T-cell (primary cell): ENCODE measurements at regions not wholly inside any gene's neighbourhood (a gene's known extent, or its start where the extent isn't known, plus 50 kb on each side); places are given as distances from the start of the nearest gene placed in this dataset.

Experiments used
- ATAC-seq, 4 experiments: fragments of 200-7000 bp in 3 of 4; fragments of 150-1000 bp in 1 of 4; cut with Tn5 transposase; replicated peaks in 1 of 4; 1 replicate in 3 of 4; 2 replicates in 1 of 4; pipeline ENCODE4 v1.10.0; 2021; ENCODE audit warnings: moderate library complexity in 3 of 4, mild to moderate bottlenecking in 2 of 4, moderate number of reproducible peaks in 1 of 4
- CTCF ChIA-PET, 2 donors: fragments of 300-600 bp; sonication (Branson Sonifier 250); formaldehyde crosslinking; loops; one replicate each; lab custom pipeline; 2022; ENCODE audit warnings: antibody characterized with exemption in 2 of 2; lab: Charles Lee
- POLR2A ChIA-PET, 2 donors: fragments of 300-600 bp; sonication (Branson Sonifier 250); formaldehyde crosslinking; loops; one replicate each; lab custom pipeline; 2022; ENCODE audit warnings: antibody characterized with exemption in 2 of 2; lab: Charles Lee
- DNase-seq, 35 experiments: peaks; one replicate each; pipeline versions ENCODE4 v3.0.0 to v3.0.0-alpha.2; 2013 to 2023
- H3K27ac ChIP-seq: one replicate; pipeline ENCODE4 v1.5.1; 2013; ENCODE audit warnings: low read length
- H3K27me3 ChIP-seq, 2 experiments: replicated peaks in 1 of 2; 1 replicate in 1 of 2; 2 replicates in 1 of 2; pipeline versions ENCODE4 v1.6.1 to v1.7.0; 2013; ENCODE audit warnings: low read length in 1 of 2, mixed read lengths in 1 of 2; ENCODE audit not compliant: control insufficient read depth in 2 of 2, insufficient read depth in 2 of 2; ENCODE audit errors: extremely low read depth in 1 of 2
- H3K36me3 ChIP-seq, 2 donors: 1 replicate in 1 of 2; 2 replicates in 1 of 2; pipeline versions ENCODE4 v1.6.1 to v1.7.0; 2013; ENCODE audit warnings: low read length in 1 of 2; ENCODE audit not compliant: control insufficient read depth in 2 of 2, insufficient read depth in 1 of 2; ENCODE audit errors: extremely low read depth in 1 of 2
- H3K4me1 ChIP-seq, 2 experiments: 1 replicate in 1 of 2; 2 replicates in 1 of 2; pipeline versions ENCODE4 v1.6.1 to v1.7.0; 2013; ENCODE audit warnings: low read length in 2 of 2, mixed read lengths in 1 of 2; ENCODE audit not compliant: insufficient read depth in 2 of 2, control insufficient read depth in 1 of 2; ENCODE audit errors: extremely low read depth in 1 of 2
- H3K4me3 ChIP-seq, 2 donors: 1 replicate in 1 of 2; 2 replicates in 1 of 2; pipeline versions ENCODE4 v1.5.1 to v1.7.0; 2013; ENCODE audit warnings: mild to moderate bottlenecking in 2 of 2, low read length in 1 of 2, moderate library complexity in 1 of 2; ENCODE audit not compliant: control insufficient read depth in 1 of 2; ENCODE audit errors: extremely low read depth in 1 of 2
- H3K9me3 ChIP-seq: 2 replicates; pipeline ENCODE4 v1.7.0; 2013
- H3K27ac Mint-ChIP-seq, 2 donors: one replicate each; pipeline ENCODE4 v1.8.0; 2020 to 2021; ENCODE audit warnings: mild to moderate bottlenecking in 2 of 2, mixed read lengths in 2 of 2
- H3K27me3 Mint-ChIP-seq, 2 donors: one replicate each; pipeline ENCODE4 v1.8.0; 2021 to 2022; ENCODE audit warnings: mixed read lengths in 2 of 2
- H3K36me3 Mint-ChIP-seq: one replicate; pipeline ENCODE4 v1.8.0; 2021; ENCODE audit warnings: mixed read lengths
- H3K4me1 Mint-ChIP-seq, 3 donors: one replicate each; pipeline ENCODE4 v1.8.0; 2020 to 2022; ENCODE audit warnings: mixed read lengths in 3 of 3, mild to moderate bottlenecking in 1 of 3
- H3K4me3 Mint-ChIP-seq, 3 donors: one replicate each; pipeline ENCODE4 v1.8.0; 2020 to 2022; ENCODE audit warnings: mild to moderate bottlenecking in 3 of 3, mixed read lengths in 3 of 3, moderate library complexity in 3 of 3
- H3K9me3 Mint-ChIP-seq, 3 donors: one replicate each; pipeline ENCODE4 v1.8.0; 2020 to 2022; ENCODE audit warnings: mixed read lengths in 3 of 3
- WGBS: methylation state at CpG from one replicate; pipeline ENCODE4 v1.1.5; 2013; ENCODE audit warnings: missing lambda C conversion rate; ENCODE audit not compliant: insufficient coverage; 5-methylcytosine and 5-hydroxymethylcytosine counted together

DNA sequence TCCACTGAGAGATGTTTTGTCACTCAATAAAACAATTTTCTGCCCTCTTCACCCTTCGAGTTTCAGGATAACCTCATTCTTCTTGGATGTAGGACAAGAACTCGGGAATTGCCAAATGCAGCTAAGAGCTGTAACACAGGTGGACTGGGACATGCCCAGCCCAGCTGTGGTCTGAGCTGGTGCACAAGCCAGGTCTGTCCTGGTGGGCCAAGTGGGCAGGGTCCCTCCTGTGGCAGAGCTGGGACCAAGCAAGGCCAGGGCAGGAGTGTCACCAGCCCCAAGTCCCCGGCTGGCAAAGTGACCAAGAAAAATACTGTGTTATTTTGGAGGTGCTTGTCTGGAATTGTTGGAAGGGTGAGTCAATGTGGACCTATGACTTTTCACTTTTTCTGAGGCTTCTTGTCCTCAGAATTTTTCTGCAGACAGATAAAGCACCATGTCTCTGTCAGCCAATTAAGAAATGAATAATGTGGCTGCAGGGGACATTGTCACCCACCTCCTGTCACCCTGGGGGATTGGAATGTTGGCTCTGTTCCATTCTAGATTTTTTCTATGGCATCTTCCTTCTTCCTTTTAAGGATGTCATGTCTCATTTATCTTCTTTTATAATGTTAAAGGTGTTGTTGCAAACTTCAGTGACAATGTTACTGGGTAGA is 645.2 kb upstream of the EPHA6 start:
- POLR2A ChIA-PET = no interaction called here

DNA sequence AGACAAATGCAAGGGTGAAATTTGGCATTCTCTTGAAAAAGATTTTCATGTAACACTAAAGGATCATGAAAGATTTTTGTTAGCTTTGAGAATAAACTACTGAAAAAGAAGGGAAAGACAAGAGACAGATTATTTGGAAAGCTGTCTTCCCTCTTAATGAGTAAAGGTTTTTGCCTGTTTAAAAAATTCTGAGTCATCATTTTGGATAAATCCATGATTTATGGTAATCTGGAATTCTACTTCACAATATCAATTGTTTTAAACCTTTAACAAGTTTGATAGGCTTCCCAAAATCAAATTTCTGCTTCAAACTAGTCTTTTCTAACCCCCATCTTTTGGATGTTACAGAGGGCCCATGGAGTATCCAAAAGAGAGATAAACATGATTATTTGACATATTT is 641.5 kb upstream of the EPHA6 start:
- Histone ChIP-seq H3K36me3 (no peaks in the 10 kb centered on the region), H3K9me3 (peaks cover 5% of the 10 kb centered on the region), H3K4me3 (no peak overlapping the region), H3K4me1 (no peaks in the 10 kb centered on the region), H3K27ac (no peak overlapping the region), H3K27me3 (no peaks in the 10 kb centered on the region)
- CTCF ChIA-PET = interaction anchor here in 1 of 2 donors (0.6 kb wide), 1 partner anchor 212 kb away, joined by 3 read pairs; no protein-coding TSS in a partner anchor
- no peak overlapping the region for H3K4me3 Mint-ChIP-seq
- no peaks in the 10 kb centered on the region for H3K36me3 Mint-ChIP-seq
- H3K27me3 Mint-ChIP-seq = no peaks in the 10 kb centered on the region
- peaks cover 0 to 20% (median 14%) of the 10 kb centered on the region in 3 donors for H3K9me3 Mint-ChIP-seq
- H3K27ac Mint-ChIP-seq = no peak overlapping the region
- ATAC-seq (no peak), DNase-seq (no peak)
- POLR2A ChIA-PET = interaction anchor here in 1 of 2 donors (0.5 kb wide), 1 partner anchor 30 kb away, joined by 3 read pairs; no protein-coding TSS in a partner anchor
- H3K4me1 Mint-ChIP-seq = no peaks in the 10 kb centered on the region

More for the DNA sequence above, 645.2 kb upstream of the EPHA6 start:
- Mint-ChIP-seq H3K27ac (no peak overlapping the region), H3K4me3 (no peak overlapping the region), H3K9me3 (peaks cover 0 to 8% (median 6%) of the 10 kb centered on the region in 3 donors), H3K27me3 (no peaks in the 10 kb centered on the region), H3K4me1 (no peaks in the 10 kb centered on the region), H3K36me3 (no peaks in the 10 kb centered on the region)
- 62% methylated on average over 3 of the region's 3 CpGs for WGBS
- Histone ChIP-seq H3K4me1 (no peaks in the 10 kb centered on the region), H3K9me3 (peaks cover 5% of the 10 kb centered on the region), H3K4me3 (no peak overlapping the region), H3K36me3 (no peaks in the 10 kb centered on the region), H3K27ac (no peak overlapping the region), H3K27me3 (no peaks in the 10 kb centered on the region)
- no peak for ATAC-seq
- DNase-seq = no peak
- CTCF ChIA-PET = no interaction called here

DNA sequence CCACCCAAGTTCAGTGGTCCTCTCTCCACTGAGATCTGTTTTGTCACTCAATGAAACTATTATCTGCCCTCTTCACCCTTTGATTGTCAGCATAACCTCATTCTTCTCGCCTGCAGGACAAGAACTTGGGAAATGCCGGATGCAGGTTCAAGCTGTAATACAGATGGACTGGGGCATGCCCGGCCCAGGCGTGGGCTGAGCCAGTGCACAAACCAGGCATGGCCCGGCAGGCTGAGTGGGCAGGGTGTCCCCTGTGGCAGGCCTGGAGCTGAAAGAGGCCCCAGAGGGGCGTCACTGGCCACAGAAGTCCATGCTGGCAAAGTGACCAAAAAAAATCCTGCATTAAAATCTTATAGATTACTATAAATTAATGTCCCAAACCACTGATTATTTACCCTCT is 638.9 kb upstream of the EPHA6 start:
- H3K36me3 ChIP-seq = no peaks in the 10 kb centered on the region
- Mint-ChIP-seq H3K4me3 (no peak overlapping the region), H3K9me3 (peaks cover 0 to 25% (median 11%) of the 10 kb centered on the region in 3 donors), H3K36me3 (no peaks in the 10 kb centered on the region), H3K27ac (no peak overlapping the region), H3K27me3 (no peaks in the 10 kb centered on the region), H3K4me1 (no peaks in the 10 kb centered on the region)
- no peak overlapping the region for H3K27ac ChIP-seq
- ChIA-PET CTCF (no interaction called here), POLR2A (no interaction called here)
- 88% methylated on average over 4 of the region's 6 CpGs for WGBS
- H3K27me3 ChIP-seq = no peaks in the 10 kb centered on the region
- no peak for ATAC-seq
- peaks cover 3% of the 10 kb centered on the region for H3K9me3 ChIP-seq
- H3K4me1 ChIP-seq = no peaks in the 10 kb centered on the region
- DNase-seq = no peak
- no peak overlapping the region for H3K4me3 ChIP-seq

DNA sequence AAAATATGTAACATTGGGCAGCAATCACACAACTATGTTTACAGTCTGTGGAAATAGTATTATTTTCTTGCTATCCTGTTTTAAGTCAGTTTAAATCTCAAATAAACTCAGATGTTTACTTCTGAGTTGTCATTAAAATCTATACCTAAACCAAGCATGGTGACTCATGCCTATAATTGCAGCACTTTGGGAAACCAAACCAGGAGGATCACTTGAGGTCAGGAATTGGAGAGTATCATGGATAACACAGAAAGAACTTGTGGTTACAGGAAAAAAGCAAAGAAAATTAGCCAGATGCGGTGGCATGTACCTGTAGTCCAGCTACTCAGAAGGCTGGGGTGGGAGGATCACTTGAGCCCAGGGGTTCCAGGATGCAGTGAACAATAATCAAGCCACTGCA is 631.6 kb upstream of the EPHA6 start:
- no peak overlapping the region for H3K4me3 Mint-ChIP-seq
- no peaks in the 10 kb centered on the region for H3K36me3 Mint-ChIP-seq
- peaks cover 5 to 14% (median 5%) of the 10 kb centered on the region in 3 donors for H3K9me3 Mint-ChIP-seq

DNA sequence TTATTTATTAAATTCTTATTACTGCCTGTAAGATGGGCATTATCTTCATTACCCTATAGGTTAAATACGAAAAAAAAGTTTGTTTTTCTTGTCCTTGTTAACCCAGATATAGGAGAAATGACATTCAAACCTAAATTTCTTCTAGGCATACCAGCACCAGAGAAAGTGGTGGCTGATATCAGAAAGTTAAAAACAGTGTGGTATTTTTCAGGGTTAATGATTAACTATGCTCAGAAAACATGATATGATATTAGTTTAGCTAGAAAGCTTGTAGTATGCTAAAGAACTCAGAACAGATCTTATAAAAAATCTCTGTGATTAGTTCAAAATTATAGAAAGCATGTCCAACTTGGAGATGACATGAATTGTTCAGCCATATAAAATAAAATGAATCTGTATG is 630.5 kb upstream of the EPHA6 start:
- no peaks in the 10 kb centered on the region for H3K36me3 Mint-ChIP-seq
- no peaks in the 10 kb centered on the region for H3K36me3 ChIP-seq
- ATAC-seq (no peak), DNase-seq (no peak)
- ChIA-PET CTCF (no interaction called here), POLR2A (no interaction called here)
- no peak overlapping the region for H3K27ac Mint-ChIP-seq
- no peaks in the 10 kb centered on the region for H3K4me1 ChIP-seq
- H3K27me3 Mint-ChIP-seq = no peaks in the 10 kb centered on the region
- no peak overlapping the region for H3K4me3 ChIP-seq
- no peak overlapping the region for H3K27ac ChIP-seq
- H3K4me1 Mint-ChIP-seq = no peaks in the 10 kb centered on the region
- no peaks in the 10 kb centered on the region for H3K27me3 ChIP-seq
- H3K4me3 Mint-ChIP-seq = no peak overlapping the region
- no CpG with 5 or more reads among the region's 1 CpG for WGBS
- H3K9me3 Mint-ChIP-seq = peaks cover 5 to 14% (median 5%) of the 10 kb centered on the region in 3 donors
- peaks cover 2% of the 10 kb centered on the region for H3K9me3 ChIP-seq

More for the DNA sequence above, 631.6 kb upstream of the EPHA6 start:
- Histone ChIP-seq H3K4me1 (no peaks in the 10 kb centered on the region), H3K9me3 (peaks cover 2% of the 10 kb centered on the region), H3K27ac (no peak overlapping the region), H3K36me3 (no peaks in the 10 kb centered on the region), H3K27me3 (no peaks in the 10 kb centered on the region), H3K4me3 (no peak overlapping the region)
- DNase-seq = no peak
- WGBS = 100% methylated on average over 1 of the region's 1 CpG
- ChIA-PET CTCF (no interaction called here), POLR2A (no interaction called here)
- Mint-ChIP-seq H3K4me1 (no peaks in the 10 kb centered on the region), H3K27ac (no peak overlapping the region), H3K27me3 (no peaks in the 10 kb centered on the region)
- ATAC-seq = no peak

DNA sequence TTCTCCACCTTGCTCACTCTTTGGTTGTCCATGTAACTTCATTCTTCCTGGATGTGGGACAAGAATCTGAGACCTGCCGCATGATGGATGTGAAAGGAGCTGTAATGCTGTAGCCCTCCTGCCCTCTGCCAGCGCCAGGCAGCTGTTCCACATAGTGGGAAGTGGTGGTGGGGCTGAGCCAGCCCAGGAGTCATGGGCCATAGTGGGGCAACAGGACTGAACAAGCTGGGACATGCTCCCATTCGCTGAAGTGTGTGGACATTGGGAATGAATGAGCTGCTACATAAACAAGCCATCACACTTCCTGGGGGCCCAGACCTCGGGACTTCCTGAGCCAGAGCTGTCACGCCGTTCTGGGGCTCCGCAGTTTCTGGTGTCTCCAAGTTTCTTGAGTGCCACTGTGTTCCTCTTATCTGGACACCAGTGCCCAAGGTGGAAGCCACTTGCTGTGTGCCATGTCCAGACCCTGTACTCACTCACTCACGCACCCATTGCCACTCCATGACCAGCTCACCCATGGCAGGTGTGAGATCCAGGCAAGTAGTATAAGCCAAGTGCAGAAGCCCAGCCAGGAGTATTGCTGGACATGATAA is 624.3 kb upstream of the EPHA6 start:
- ATAC-seq (no peak), DNase-seq (no peak)
- no peaks in the 10 kb centered on the region for H3K36me3 Mint-ChIP-seq
- H3K27ac Mint-ChIP-seq = no peak overlapping the region
- ChIA-PET CTCF (no interaction called here), POLR2A (no interaction called here)
- H3K27me3 Mint-ChIP-seq = no peaks in the 10 kb centered on the region
- peaks cover 0 to 9% (median 6%) of the 10 kb centered on the region in 3 donors for H3K9me3 Mint-ChIP-seq
- Histone ChIP-seq H3K36me3 (no peaks in the 10 kb centered on the region), H3K4me1 (no peaks in the 10 kb centered on the region), H3K9me3 (peaks cover 2% of the 10 kb centered on the region), H3K27me3 (no peaks in the 10 kb centered on the region), H3K4me3 (no peak overlapping the region), H3K27ac (no peak overlapping the region)
- H3K4me3 Mint-ChIP-seq = no peak overlapping the region
- no peaks in the 10 kb centered on the region for H3K4me1 Mint-ChIP-seq
- 87% methylated on average over 6 of the region's 8 CpGs for WGBS
